ENCODE measurements at regions not wholly inside any gene's neighbourhood (a gene's known extent, or its start where the extent isn't known, plus 50 kb on each side); places are given as distances from the start of the nearest gene placed in this dataset.

- whole genome bisulfite sequencing, result no CpG with 5 or more reads among the region's 1 CpG
- no peaks in the 10 kb centered on the region for H3K9me3 ChIP-seq (ENCODE audit: control insufficient read depth, low read length)
These were observed 375.2 kb downstream of the FSCB start for GRCh38 chr14:44131861-44132260.

GRCh38 chr14:44113769-44114730 lies 393.0 kb downstream of the FSCB start:
- no peak overlapping the region for H3K18ac ChIP-seq (ENCODE audit: low read depth in 1 of 2, low read length in 2 of 2)
- DNase-seq, result no peak
- WGBS, result 91% methylated on average over 5 of the region's 7 CpGs

More at GRCh38 chr14:44131861-44132260, 375.2 kb downstream of the FSCB start:
- H3K23ac ChIP-seq (ENCODE audit: low read length in 2 of 2), result no peak overlapping the region
- no peaks in the 10 kb centered on the region for H3K27me3 ChIP-seq (ENCODE audit: control insufficient read depth in 1 of 2, insufficient read depth in 1 of 2, low read length in 2 of 2)
- H3K18ac ChIP-seq (ENCODE audit: low read depth in 1 of 2, low read length in 2 of 2), result no peak overlapping the region
- no peak overlapping the region for H2BK5ac ChIP-seq (ENCODE audit: low read depth, low read length, poor library complexity, severe bottlenecking)
- no peak overlapping the region for H2AK5ac ChIP-seq (ENCODE audit: low read length, severe bottlenecking)
- H4K8ac ChIP-seq (ENCODE audit: low read length), result no peak overlapping the region
- no peak overlapping the region for H3K27ac ChIP-seq (ENCODE audit: low read length, poor library complexity, severe bottlenecking)
- no peak overlapping the region for H4K91ac ChIP-seq (ENCODE audit: low read length)
- DNase-seq, result no peak
- H3K9ac ChIP-seq (ENCODE audit: low read length), result no peak overlapping the region
- H3K14ac ChIP-seq (ENCODE audit: low read length in 2 of 2), result no peak overlapping the region
- H2AFZ ChIP-seq (ENCODE audit: low read depth, low read length), result no peak overlapping the region
- H3K4me1 ChIP-seq (ENCODE audit: control insufficient read depth, insufficient read depth, low read depth, low read length), result no peaks in the 10 kb centered on the region
- H2BK15ac ChIP-seq (ENCODE audit: low read depth, poor library complexity, severe bottlenecking), result no peak overlapping the region
- H3K4ac ChIP-seq (ENCODE audit: low read depth in 1 of 2, low read length in 2 of 2), result no peak overlapping the region
- H3K36me3 ChIP-seq (ENCODE audit: control insufficient read depth in 1 of 2, insufficient read depth in 2 of 2, low read depth in 1 of 2, low read length in 2 of 2), result no peaks in the 10 kb centered on the region
- no peak overlapping the region for H3K4me2 ChIP-seq (ENCODE audit: low read length, poor library complexity, severe bottlenecking)
- H3K4me3 ChIP-seq (ENCODE audit: insufficient read depth in 1 of 2, low read depth in 1 of 2, low read length in 2 of 2), result no peak overlapping the region
- no peak overlapping the region for H2BK120ac ChIP-seq (ENCODE audit: low read depth, low read length)
- H2BK12ac ChIP-seq (ENCODE audit: low read length in 2 of 2), result no peak overlapping the region
- no peaks in the 10 kb centered on the region for H3K79me1 ChIP-seq (replicated peaks; ENCODE audit: low read length, poor library complexity, severe bottlenecking)

GRCh38 chr14:44112774-44113460 lies 394.2 kb downstream of the FSCB start:
- no peak overlapping the region for H2BK12ac ChIP-seq (ENCODE audit: low read length in 2 of 2)
- no peak overlapping the region for H3K14ac ChIP-seq (ENCODE audit: low read length in 2 of 2)
- H3K18ac ChIP-seq (ENCODE audit: low read depth in 1 of 2, low read length in 2 of 2), result no peak overlapping the region
- no peak overlapping the region for H3K4me2 ChIP-seq (ENCODE audit: low read length, poor library complexity, severe bottlenecking)
- no peak overlapping the region for H2AFZ ChIP-seq (ENCODE audit: low read depth, low read length)
- no peak overlapping the region for H3K4me3 ChIP-seq (ENCODE audit: insufficient read depth in 1 of 2, low read depth in 1 of 2, low read length in 2 of 2)
- H3K9me3 ChIP-seq (ENCODE audit: control insufficient read depth, low read length), result peaks cover 23% of the 10 kb centered on the region
- no peak overlapping the region for H4K91ac ChIP-seq (ENCODE audit: low read length)
- no peak overlapping the region for H3K4ac ChIP-seq (ENCODE audit: low read depth in 1 of 2, low read length in 2 of 2)
- H3K4me1 ChIP-seq (ENCODE audit: control insufficient read depth, insufficient read depth, low read depth, low read length), result no peaks in the 10 kb centered on the region
- no peak overlapping the region for H2AK5ac ChIP-seq (ENCODE audit: low read length, severe bottlenecking)
- no peaks in the 10 kb centered on the region for H3K36me3 ChIP-seq (ENCODE audit: control insufficient read depth in 1 of 2, insufficient read depth in 2 of 2, low read depth in 1 of 2, low read length in 2 of 2)
- no peak overlapping the region for H2BK120ac ChIP-seq (ENCODE audit: low read depth, low read length)
- no peak overlapping the region for H3K23ac ChIP-seq (ENCODE audit: low read length in 2 of 2)
- no peaks in the 10 kb centered on the region for H3K27me3 ChIP-seq (ENCODE audit: control insufficient read depth in 1 of 2, insufficient read depth in 1 of 2, low read length in 2 of 2)
- H4K8ac ChIP-seq (ENCODE audit: low read length), result no peak overlapping the region
- no peak overlapping the region for H2BK5ac ChIP-seq (ENCODE audit: low read depth, low read length, poor library complexity, severe bottlenecking)
- no peak overlapping the region for H3K27ac ChIP-seq (ENCODE audit: low read length, poor library complexity, severe bottlenecking)
- DNase-seq, result peak; percentile 32
- H2BK15ac ChIP-seq (ENCODE audit: low read depth, poor library complexity, severe bottlenecking), result no peak overlapping the region
- no peak overlapping the region for H3K9ac ChIP-seq (ENCODE audit: low read length)
- H3K79me1 ChIP-seq (replicated peaks; ENCODE audit: low read length, poor library complexity, severe bottlenecking), result no peaks in the 10 kb centered on the region

More at GRCh38 chr14:44113769-44114730, 393.0 kb downstream of the FSCB start:
- no peak overlapping the region for H3K14ac ChIP-seq (ENCODE audit: low read length in 2 of 2)
- no peak overlapping the region for H2BK120ac ChIP-seq (ENCODE audit: low read depth, low read length)
- no peak overlapping the region for H2AK5ac ChIP-seq (ENCODE audit: low read length, severe bottlenecking)
- H3K9ac ChIP-seq (ENCODE audit: low read length), result no peak overlapping the region
- no peaks in the 10 kb centered on the region for H3K4me1 ChIP-seq (ENCODE audit: control insufficient read depth, insufficient read depth, low read depth, low read length)
- no peak overlapping the region for H3K23ac ChIP-seq (ENCODE audit: low read length in 2 of 2)
- no peak overlapping the region for H3K27ac ChIP-seq (ENCODE audit: low read length, poor library complexity, severe bottlenecking)
- H3K4ac ChIP-seq (ENCODE audit: low read depth in 1 of 2, low read length in 2 of 2), result no peak overlapping the region
- no peak overlapping the region for H4K8ac ChIP-seq (ENCODE audit: low read length)
- no peak overlapping the region for H3K4me2 ChIP-seq (ENCODE audit: low read length, poor library complexity, severe bottlenecking)
- H3K27me3 ChIP-seq (ENCODE audit: control insufficient read depth in 1 of 2, insufficient read depth in 1 of 2, low read length in 2 of 2), result no peaks in the 10 kb centered on the region
- H3K4me3 ChIP-seq (ENCODE audit: insufficient read depth in 1 of 2, low read depth in 1 of 2, low read length in 2 of 2), result no peak overlapping the region
- H3K36me3 ChIP-seq (ENCODE audit: control insufficient read depth in 1 of 2, insufficient read depth in 2 of 2, low read depth in 1 of 2, low read length in 2 of 2), result no peaks in the 10 kb centered on the region
- H2BK15ac ChIP-seq (ENCODE audit: low read depth, poor library complexity, severe bottlenecking), result no peak overlapping the region
- no peak overlapping the region for H2BK12ac ChIP-seq (ENCODE audit: low read length in 2 of 2)
- no peak overlapping the region for H4K91ac ChIP-seq (ENCODE audit: low read length)
- H3K79me1 ChIP-seq (replicated peaks; ENCODE audit: low read length, poor library complexity, severe bottlenecking), result no peaks in the 10 kb centered on the region
- no peak overlapping the region for H2BK5ac ChIP-seq (ENCODE audit: low read depth, low read length, poor library complexity, severe bottlenecking)
- H2AFZ ChIP-seq (ENCODE audit: low read depth, low read length), result no peak overlapping the region
- H3K9me3 ChIP-seq (ENCODE audit: control insufficient read depth, low read length), result peaks cover 24% of the 10 kb centered on the region

- H3K36me3 ChIP-seq (ENCODE audit: control insufficient read depth in 1 of 2, insufficient read depth in 2 of 2, low read depth in 1 of 2, low read length in 2 of 2), result no peaks in the 10 kb centered on the region
- H2BK120ac ChIP-seq (ENCODE audit: low read depth, low read length), result no peak overlapping the region
- no peak overlapping the region for H2AK5ac ChIP-seq (ENCODE audit: low read length, severe bottlenecking)
- no peak for DNase-seq
- H3K27ac ChIP-seq (ENCODE audit: low read length, poor library complexity, severe bottlenecking), result no peak overlapping the region
- no peak overlapping the region for H4K91ac ChIP-seq (ENCODE audit: low read length)
- peaks cover 44% of the 10 kb centered on the region for H3K9me3 ChIP-seq (ENCODE audit: control insufficient read depth, low read length)
- no peaks in the 10 kb centered on the region for H3K4me1 ChIP-seq (ENCODE audit: control insufficient read depth, insufficient read depth, low read depth, low read length)
- H3K14ac ChIP-seq (ENCODE audit: low read length in 2 of 2), result no peak overlapping the region
- no peaks in the 10 kb centered on the region for H3K79me1 ChIP-seq (replicated peaks; ENCODE audit: low read length, poor library complexity, severe bottlenecking)
- H3K4ac ChIP-seq (ENCODE audit: low read depth in 1 of 2, low read length in 2 of 2), result no peak overlapping the region
- no peak overlapping the region for H3K4me3 ChIP-seq (ENCODE audit: insufficient read depth in 1 of 2, low read depth in 1 of 2, low read length in 2 of 2)
- H2BK12ac ChIP-seq (ENCODE audit: low read length in 2 of 2), result no peak overlapping the region
- no peak overlapping the region for H2BK15ac ChIP-seq (ENCODE audit: low read depth, poor library complexity, severe bottlenecking)
- no peak overlapping the region for H3K4me2 ChIP-seq (ENCODE audit: low read length, poor library complexity, severe bottlenecking)
- no peak overlapping the region for H3K18ac ChIP-seq (ENCODE audit: low read depth in 1 of 2, low read length in 2 of 2)
- no peak overlapping the region for H3K9ac ChIP-seq (ENCODE audit: low read length)
- no peak overlapping the region for H2AFZ ChIP-seq (ENCODE audit: low read depth, low read length)
- 100% methylated on average over 1 of the region's 1 CpG for WGBS
- no peak overlapping the region for H2BK5ac ChIP-seq (ENCODE audit: low read depth, low read length, poor library complexity, severe bottlenecking)
- H3K23ac ChIP-seq (ENCODE audit: low read length in 2 of 2), result no peak overlapping the region
- H4K8ac ChIP-seq (ENCODE audit: low read length), result no peak overlapping the region
- H3K27me3 ChIP-seq (ENCODE audit: control insufficient read depth in 1 of 2, insufficient read depth in 1 of 2, low read length in 2 of 2), result no peaks in the 10 kb centered on the region
These were observed 398.0 kb downstream of the FSCB start for GRCh38 chr14:44109036-44109435.

Measured in mesenchymal stem cell (in vitro differentiated cells and primary cell).